ENCODE measurements at regions not wholly inside any gene's neighbourhood (a gene's known extent, or its start where the extent isn't known, plus 50 kb on each side); places are given as distances from the start of the nearest gene placed in this dataset.
A peak's percentile ranks its signal among the peaks of the same experiment; 100 is the strongest.

GRCh38 chr11:128365044-128365443 lies 222.3 kb downstream of the ETS1 start:
- DNase-seq (ENCODE audit: low spot score), result no peak

GRCh38 chr11:128361451-128362020 lies 225.8 kb downstream of the ETS1 start:
- DNase-seq (ENCODE audit: low spot score), result no peak

- no peak for DNase-seq (ENCODE audit: low spot score)
These were observed 227.8 kb downstream of the ETS1 start for GRCh38 chr11:128359515-128359914.

- DNase-seq (ENCODE audit: low spot score), result no peak
These were observed 230.3 kb downstream of the ETS1 start for GRCh38 chr11:128357073-128357472.

- DNase-seq (ENCODE audit: low spot score), result no peak
These were observed 231.8 kb downstream of the ETS1 start for GRCh38 chr11:128355558-128355957.

- DNase-seq (ENCODE audit: low spot score), result no peak
These were observed 232.9 kb downstream of the ETS1 start for GRCh38 chr11:128354476-128354875.

DNA sequence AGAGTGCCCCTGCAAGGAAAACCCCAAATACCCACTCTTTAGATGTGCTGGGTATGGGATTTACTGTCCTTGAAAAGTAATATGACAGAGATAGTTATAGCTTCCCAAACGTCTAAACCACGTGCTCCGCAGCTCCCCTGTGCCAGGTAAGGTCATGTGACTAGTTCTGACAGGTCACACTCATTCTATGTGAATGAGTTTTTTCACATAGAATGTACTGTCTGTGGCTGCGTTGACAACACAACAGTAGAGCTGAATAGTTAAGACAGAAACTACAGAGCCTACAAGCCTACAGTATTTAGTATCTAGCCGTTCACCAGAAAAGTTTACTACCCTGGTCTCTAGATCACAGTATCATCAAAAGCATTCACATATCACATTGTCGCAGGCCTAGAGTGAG lies 236.2 kb downstream of the ETS1 start:
- no peak for DNase-seq (ENCODE audit: low spot score)

DNA sequence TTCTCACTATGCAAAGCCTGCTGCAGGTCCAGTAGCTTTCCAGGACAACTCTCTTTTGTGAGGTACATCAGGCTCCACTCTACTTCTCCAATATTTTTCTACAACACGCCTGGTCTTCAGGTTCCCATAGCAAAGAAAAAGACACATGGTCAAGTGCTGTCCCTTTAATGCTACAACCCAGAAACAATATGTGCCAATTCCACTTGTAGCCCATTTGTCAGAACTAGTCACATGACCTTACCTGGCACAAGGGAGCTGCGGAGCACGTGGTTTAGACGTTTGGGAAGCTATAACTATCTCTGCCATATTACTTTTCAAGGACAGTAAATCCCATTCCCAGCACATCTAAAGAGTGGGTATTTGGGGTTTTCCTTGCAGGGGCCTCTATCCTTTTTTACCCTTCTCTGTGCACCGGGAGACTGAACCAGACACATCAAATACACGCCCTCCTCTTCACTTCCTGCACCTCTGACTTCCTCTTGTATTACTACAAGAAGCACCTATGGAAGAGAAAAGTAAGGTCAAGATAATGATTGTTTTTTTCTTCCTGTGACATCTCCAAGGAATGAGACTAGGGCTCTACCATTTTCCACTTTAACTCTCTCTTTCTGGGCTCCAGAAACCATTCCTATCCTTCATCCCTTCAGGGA lies 237.6 kb downstream of the ETS1 start:
- no peak for DNase-seq (ENCODE audit: low spot score)

GRCh38 chr11:128346804-128347203 lies 240.6 kb downstream of the ETS1 start:
- DNase-seq (ENCODE audit: low spot score), result no peak

DNA sequence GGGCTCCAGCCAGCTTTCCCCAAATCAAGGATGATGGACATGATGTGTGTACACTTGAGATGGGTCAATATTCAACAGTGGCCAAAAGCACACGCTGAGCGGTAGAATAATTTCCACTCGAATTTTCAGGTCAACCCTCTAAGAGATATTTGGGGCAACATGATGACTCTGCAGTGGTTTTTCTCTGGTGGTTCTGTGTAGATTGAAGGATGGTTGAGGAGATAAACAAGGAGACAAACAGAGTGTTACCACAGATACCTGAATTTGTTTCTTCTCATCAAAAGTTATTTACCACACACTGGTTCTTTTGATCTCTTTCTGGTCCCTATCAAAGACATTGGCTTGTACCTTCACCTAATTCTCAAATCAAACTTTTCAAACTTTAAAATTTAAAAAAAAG lies 242.0 kb downstream of the ETS1 start:
- DNase-seq (ENCODE audit: low spot score), result no peak

- DNase-seq (ENCODE audit: low spot score), result no peak
These were observed 243.5 kb downstream of the ETS1 start for GRCh38 chr11:128343870-128344269.

DNA sequence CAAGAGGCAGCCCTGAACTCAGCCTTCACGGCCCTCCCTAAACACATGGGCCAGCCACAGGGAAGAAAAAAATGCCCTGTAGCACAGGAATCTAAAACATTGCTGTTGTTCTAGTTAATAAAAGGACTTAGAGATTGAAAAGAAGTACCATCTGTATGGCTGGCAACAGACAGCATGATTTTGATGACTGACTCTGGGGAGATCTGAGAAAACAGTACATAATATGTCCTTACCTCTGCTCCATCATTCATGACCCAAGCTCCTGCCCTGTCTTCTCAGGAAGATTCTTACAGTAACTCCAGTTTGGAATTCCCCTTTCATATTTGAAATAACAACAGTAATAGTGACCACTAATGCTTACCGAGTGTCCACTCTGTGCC lies 244.2 kb downstream of the ETS1 start:
- no peak for DNase-seq (ENCODE audit: low spot score)

GRCh38 chr11:128342511-128343134 lies 244.7 kb downstream of the ETS1 start:
- DNase-seq (ENCODE audit: low spot score), result peak; percentile 25

GRCh38 chr11:128341280-128342248 lies 245.8 kb downstream of the ETS1 start:
- no peak for DNase-seq (ENCODE audit: low spot score)

GRCh38 chr11:128339792-128340191 lies 247.6 kb downstream of the ETS1 start:
- DNase-seq (ENCODE audit: low spot score), result no peak

DNA sequence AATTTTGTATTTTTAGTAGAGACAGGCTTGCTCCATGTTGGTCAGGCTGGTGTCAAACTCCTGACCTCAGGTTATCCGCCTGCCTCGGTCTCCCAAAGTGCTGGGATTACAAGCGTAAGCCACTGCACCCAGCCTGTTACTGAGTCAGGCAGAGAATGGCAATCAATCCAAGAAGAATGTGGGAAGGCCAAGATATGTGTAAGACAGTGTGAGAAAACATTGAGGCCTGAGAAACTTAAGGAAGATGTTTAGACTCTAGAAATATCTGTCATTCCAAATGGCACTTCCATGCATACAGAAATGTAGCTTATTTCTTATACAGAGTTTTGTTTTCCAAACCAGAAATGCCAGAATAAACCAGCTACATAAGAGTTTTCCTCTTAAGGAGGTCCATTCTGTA lies 248.5 kb downstream of the ETS1 start:
- no peak for DNase-seq (ENCODE audit: low spot score)

GRCh38 chr11:128336203-128336602 lies 251.2 kb downstream of the ETS1 start:
- no peak for DNase-seq (ENCODE audit: low spot score)

DNA sequence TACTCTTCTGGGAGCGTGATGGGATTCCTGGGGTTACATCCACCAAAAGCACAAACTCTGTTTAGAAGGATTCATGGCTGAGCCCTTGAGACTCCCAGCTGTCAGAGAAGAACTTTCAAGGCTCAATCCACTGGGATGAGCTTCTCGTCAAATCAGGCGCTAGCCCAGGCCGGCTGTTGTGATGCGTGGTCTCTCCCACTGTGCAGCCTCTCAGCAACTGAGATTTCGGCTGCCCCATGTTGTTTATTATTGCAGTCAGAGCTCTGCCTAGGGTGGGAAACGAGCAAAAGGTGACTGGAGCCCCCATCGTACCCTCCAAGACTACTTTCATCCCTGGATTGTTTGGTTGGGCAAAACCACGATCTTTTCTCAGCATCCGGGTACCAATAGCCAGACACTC lies 251.6 kb downstream of the ETS1 start:
- no peak for DNase-seq (ENCODE audit: low spot score)

DNA sequence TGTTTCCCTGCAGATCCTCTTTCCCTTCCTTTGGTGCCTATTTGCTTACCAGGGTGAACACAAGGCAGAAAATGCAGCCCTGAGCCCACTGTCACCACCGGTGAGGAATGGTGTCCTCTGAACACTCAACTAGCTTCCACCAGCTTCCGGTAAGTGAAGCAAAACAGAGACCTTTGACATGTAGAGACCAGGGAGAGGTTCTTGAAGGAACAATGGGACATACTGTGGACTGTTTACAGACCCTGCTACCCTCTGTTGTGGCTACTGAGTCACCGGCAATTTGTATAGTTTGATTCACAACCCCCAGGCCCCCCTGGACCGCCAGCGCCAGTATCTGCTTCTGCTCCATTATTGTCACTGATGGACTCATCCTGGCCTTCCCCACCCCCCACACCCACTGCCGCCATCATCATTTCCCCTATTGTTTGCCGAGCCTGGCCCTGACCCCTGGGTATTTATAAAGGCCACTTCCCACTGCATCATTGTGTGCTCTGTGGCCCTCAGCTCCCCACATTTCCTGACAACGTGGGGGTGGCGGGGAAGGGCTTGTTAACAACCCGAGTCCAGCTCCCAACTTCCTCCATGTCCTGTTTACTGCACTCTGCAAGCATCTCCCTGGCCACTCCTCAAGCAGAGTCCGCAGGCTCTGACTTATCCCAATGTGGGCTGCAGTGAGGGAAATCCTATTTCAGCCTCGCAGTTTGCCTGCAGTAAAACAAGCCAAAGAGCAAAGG lies 252.9 kb downstream of the ETS1 start:
- DNase-seq (ENCODE audit: low spot score), result no peak

- no peak for DNase-seq (ENCODE audit: low spot score)
These were observed 256.0 kb downstream of the ETS1 start for GRCh38 chr11:128331317-128331716.

- no peak for DNase-seq (ENCODE audit: low spot score)
These were observed 257.2 kb downstream of the ETS1 start for GRCh38 chr11:128330203-128330602.
